DMS114 treated with DMSO at 0.1 percent for 48 hours (cell line): ENCODE measurements at regions not wholly inside any gene's neighbourhood (a gene's known extent, or its start where the extent isn't known, plus 50 kb on each side); places are given as distances from the start of the nearest gene placed in this dataset.
A peak's percentile ranks its signal among the peaks of the same experiment; 100 is the strongest.

Source experiments
- DNase-seq: peaks from one replicate; lab custom pipeline; 2025; ENCODE audit not compliant: unreplicated experiment; lab: John Stamatoyannopoulos, UW

DNA sequence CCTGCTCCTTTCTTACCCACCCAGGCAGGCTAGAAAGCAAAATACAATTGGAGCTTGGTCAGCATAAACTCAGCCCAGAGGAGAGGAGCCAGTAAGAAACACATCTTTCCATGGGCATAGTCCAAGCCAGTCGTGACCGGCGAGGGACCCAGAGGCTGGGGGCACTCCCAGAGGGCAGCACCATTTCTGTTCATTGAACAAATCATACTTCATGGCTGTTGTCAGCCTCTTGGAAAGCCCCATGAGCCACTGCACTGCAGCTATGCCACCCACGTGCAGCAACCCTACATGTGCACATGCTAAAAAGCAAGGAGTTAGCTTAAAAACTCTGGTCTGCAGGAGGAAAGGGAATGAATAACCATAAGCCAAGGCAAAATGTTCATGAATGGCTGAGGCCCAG, 90.0 kb upstream of the CDKN3 start:
- no peak for DNase-seq

DNA sequence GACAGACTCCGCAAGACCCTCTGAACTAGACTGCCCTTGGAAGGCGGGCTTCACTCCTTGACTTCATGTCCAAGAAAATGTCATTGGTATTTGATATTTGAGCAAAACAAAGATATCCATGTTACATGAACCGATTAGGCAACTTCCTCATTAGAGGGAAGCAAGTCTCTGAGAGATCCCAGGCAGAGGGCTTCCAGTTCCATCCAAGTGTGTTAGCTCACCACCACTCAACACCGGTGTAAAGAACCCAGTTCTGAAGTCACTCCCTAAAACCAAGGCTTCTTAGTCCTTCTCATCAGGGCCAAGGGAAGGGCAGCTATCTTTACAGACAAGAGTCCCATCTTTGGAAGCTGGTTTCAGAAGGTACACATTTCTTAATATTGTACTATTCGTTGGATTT, 87.2 kb upstream of the CDKN3 start:
- DNase-seq: no peak

- DNase-seq: no peak
These were observed 86.5 kb upstream of the CDKN3 start for GRCh38 chr14:54310151-54310850.

- no peak for DNase-seq
These were observed 86.0 kb upstream of the CDKN3 start for GRCh38 chr14:54310851-54311228.

- no peak for DNase-seq
These were observed 84.5 kb upstream of the CDKN3 start for GRCh38 chr14:54312166-54312801.

DNA sequence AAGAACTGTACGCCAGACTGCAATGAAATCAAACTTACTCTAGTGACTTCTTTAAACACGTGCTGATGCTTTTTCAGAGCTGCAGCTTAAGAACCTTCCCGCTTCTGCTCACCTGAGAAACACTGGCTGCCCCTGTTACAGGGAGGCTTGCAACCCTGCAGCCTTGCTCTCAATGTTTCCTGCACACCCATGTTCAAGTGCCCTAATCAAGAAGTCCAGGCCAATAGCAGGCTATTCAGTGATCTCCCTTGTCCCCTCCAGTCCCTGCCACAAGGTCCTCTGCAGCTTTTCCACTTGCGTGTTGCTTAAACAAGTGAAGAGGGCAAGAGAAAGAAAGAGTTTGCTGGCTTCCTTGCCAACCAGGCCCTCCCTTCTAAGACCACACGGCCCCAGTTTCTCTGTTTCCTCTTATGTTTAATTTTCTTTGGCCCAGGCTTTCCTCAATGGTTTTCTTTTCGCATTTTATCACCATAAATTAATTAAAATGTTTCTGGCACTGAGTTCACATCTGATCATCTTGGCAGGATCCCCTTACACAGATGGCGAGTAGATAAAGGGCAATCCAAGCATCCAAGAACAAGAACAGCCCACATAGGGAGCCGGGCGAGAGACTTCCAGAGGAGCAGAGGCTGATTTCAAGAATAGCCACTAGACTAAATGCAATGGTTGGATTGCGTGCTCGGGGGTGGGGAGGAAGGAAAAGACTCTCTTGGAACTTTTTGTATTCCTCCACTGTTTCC, 82.3 kb upstream of the CDKN3 start:
- no peak for DNase-seq

DNA sequence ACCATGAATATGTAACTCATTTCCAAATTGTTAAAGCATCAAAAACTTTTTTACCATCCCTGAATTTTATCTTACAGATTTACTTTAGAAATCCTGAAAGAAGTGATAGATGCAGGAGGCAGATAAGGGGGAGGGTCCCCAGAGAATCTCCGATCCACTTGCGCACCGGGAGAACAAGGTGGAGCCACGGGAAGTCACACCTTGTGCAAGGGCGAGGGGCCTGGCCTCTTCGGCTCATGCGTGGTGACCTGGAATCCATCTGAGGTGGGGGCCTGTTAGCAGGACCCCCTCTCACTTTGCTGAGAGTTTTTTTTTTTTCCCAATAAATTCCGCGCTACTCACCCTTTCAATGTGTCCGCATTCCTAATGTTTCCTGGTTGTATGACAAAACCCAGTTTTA, 80.2 kb upstream of the CDKN3 start:
- no peak for DNase-seq

GRCh38 chr14:54317391-54317790, 79.4 kb upstream of the CDKN3 start:
- no peak for DNase-seq

DNA sequence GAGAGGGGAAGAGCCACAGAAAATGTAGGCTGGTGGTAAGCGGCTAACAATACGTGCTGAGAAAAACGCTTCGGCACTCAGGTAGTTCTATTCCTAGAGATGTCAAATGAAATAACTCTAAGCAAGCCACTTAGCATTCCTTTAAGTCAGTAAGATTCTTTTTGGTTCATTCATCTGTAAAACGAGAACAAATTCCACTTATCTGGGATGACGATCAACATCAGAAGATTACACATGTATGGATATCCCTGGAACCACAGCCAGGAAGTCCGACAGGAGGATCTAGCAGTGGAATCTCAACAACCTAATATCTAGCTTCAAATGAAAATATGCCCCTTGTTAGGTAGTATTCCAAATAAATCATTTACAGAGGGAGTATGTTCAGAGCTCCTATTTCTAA, 74.6 kb upstream of the CDKN3 start:
- no peak for DNase-seq

DNA sequence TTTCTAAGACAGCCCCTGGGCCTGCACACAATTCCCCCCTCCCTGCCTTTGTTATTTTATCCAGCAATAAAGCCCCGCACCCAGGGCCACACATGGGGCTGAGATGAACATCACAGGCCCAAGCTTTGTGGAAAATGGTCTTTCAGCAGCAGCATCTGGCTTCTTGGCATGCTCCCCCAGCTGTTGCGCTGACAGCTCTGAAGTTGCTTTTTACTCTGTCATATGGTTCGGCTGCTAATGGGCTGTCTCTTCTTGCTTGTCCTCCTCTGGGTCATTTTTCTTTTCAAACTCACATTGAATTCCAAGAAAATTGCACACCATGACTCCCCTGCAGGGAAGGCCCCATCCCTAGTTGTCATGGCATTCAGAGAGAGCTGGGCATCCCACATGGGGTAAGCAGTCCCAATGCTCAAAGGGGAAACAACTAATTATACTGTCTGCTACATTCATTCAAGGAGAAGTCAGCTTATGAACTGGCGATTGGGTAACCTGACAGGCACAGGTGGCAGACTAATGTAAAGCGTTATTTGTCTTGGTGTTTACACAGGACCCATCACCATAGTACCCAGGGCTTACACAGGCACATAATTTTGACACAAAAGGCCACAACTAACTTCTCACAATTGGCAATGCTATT, 74.0 kb upstream of the CDKN3 start:
- no peak for DNase-seq

DNA sequence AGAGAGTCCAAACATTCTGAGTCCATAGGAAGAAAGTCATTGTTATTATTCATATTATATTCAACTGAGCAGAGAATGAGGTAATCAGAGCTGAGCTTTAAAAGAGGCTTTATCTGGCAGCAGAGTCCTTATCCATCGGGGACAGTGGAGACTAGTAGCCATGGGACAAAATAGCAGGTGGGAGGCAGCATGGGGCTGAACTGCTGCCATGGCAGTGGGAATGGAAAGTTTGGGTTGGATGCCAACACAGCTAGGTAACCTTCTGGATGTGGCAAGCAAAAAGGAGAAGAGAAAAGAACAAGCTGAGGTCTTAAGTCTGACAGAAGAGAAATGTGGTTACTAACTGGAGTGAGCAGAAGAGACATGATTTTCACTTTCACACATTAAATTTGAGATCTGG, 71.0 kb upstream of the CDKN3 start:
- no peak for DNase-seq

DNA sequence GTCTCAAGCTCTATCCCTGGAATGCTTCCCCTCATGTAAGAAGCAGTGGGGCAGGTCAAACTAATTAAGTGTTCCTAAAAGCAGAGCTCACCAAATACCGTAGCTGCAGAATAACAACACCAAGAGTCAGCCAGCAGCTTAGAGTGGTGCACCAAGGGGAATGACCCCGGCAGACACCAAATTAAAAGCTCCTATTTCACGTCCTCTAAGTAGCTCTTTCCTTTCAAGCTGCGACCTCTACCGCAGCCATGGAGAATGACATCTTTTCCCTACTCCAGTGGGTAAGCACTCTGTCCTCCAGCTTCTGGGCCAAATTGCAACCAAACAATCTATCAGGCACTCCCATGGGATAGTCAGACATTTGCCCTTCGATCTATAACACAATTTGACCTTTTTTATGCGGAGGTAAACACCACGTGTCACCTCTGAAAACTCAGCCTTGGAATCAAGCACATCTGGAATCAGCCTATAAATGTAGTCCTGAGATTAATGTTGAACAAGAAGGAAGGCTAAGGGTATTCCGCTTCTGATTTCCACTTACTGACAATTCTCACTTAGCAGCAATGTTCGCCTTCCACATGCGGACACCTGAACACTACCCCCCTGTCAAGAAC, 67.6 kb upstream of the CDKN3 start:
- DNase-seq: peak; percentile 3

DNA sequence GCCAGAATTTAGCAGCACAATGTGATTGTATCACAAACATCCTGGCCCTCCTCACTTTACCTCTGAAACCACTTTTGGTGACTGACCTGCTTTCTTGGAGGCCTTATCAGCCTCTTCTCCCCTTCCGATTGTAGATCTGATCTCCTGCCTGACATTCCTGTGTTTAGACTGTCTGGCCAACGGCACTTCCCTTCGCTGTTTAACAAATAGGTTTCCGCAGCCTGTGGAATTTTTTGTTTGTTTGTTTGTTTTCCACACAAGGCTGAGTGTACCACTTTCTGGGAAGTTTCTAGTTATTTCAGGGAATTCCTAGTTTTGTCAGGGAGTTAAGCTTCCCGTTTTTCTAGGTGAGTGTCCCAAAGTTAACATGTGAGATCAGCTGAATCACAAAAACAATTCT, 65.9 kb upstream of the CDKN3 start:
- DNase-seq: no peak

- DNase-seq: no peak
These were observed 65.3 kb upstream of the CDKN3 start for GRCh38 chr14:54331516-54331915.

- no peak for DNase-seq
These were observed 64.3 kb upstream of the CDKN3 start for GRCh38 chr14:54332490-54332889.

DNA sequence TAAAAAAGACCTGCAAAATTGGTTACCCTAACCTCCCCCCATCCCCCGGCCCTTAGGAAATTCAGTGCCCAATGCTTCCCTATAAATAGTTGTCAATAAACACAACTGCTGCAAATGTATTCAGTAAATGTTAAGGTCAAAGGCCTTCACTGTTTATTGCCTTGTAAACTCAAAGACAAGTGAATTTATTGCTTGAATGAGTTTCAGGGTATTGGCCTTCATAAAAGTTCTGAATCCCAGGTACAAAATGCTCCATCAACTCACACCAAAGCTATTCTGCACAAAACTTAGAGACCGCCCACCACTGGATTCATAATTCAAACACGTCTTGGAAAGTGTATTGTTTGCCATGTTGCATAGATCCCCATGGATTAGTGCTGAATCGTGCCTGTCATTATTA, 63.3 kb upstream of the CDKN3 start:
- DNase-seq: no peak

- no peak for DNase-seq
These were observed 61.1 kb upstream of the CDKN3 start for GRCh38 chr14:54335569-54336155.

DNA sequence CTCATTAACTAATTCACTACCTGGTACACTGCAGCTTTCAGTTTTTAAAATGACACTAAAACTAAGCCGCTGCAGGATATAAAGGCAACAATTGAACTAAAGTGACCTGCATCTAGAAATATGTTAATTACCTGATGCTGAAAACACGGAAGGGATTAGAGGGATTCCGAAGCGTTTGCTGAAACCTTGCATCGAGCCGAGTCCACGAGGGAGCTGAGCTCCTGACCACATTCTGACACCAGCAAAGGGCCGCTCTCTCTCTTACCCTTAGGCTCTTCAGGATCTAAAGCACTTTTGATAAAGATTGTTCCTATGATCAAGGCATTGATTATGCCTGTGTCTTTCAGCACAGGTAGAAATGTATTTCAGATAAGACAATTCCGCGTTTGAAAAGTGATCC, 59.5 kb upstream of the CDKN3 start:
- no peak for DNase-seq

DNA sequence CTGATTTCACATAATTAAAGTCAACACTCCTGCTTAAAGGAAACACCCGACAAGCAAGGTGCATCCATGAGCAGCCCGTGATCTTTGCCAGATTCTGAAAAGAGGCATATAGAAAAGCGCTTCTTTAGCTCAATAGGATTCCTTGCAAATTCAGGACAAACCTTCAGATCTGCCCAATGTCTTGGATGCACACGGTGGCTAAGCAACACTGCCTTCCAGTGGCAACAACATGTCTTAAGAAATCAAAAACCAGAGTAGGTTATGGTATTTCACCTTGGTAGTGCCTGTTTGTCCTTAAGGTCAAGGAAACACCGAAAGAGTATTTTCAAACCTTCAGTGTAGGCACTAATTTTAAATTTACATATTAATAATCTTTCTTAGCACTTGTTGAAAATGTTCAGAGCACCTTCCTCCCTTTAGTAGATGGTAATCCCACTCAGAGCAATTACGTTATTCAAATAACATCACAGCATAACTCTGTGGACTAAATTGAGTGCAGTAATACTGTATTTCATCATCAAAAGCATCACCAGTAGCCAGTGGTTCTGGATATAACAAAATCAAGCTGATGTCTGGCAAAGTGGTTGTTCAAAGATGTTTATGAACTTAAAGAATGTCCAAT, 58.0 kb upstream of the CDKN3 start:
- DNase-seq: peak; percentile 5

DNA sequence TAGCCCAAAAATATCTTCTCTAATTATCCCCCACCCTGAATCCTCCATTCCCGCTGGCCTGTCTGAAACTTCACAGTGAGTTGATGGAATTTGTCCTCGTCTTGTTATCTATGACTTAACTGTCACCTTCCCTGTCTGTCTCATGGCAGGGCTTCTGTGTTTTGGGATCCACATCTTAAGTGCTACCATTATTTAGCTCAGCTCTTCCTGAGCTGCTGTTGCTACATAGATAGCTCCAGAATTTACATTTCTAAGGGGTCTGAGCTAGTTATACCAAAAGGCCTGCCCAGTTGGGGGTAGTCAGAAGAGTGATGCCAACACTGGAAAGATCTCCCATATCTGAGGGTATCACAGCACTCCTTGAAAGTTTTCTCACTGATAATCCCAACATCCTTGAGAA, 57.0 kb upstream of the CDKN3 start:
- DNase-seq: no peak

- no peak for DNase-seq
These were observed 54.0 kb upstream of the CDKN3 start for GRCh38 chr14:54342806-54343205.
